ENCODE measurements at regions not wholly inside any gene's neighbourhood (a gene's known extent, or its start where the extent isn't known, plus 50 kb on each side); places are given as distances from the start of the nearest gene placed in this dataset.
"Not testable (repeated sequence)": the region's sequence is repeated elsewhere in the genome, so short reads cannot be mapped to it uniquely, and the experiment has no call there.

- H3K4me1 Mint-ChIP-seq = no peaks in the 10 kb centered on the region
- no peak overlapping the region for H3K27ac Mint-ChIP-seq
- DNase-seq (no peak), ATAC-seq (no peak)
- no peaks in the 10 kb centered on the region for H3K9me3 ChIP-seq (ENCODE audit: control insufficient read depth, low read length, poor library complexity, severe bottlenecking)
- peaks cover 20% of the 10 kb centered on the region for H3K27me3 Mint-ChIP-seq
- H3K36me3 Mint-ChIP-seq (ENCODE audit: low read depth) = no peaks in the 10 kb centered on the region
- no peak overlapping the region for H3K4me3 Mint-ChIP-seq
Observed at GRCh38 chr16:19980632-19981265, 92.9 kb downstream of the GPR139 start.

GRCh38 chr16:19979638-19980037, 94.1 kb downstream of the GPR139 start:
- H3K9me3 ChIP-seq (ENCODE audit: control insufficient read depth, low read length, poor library complexity, severe bottlenecking) = no peaks in the 10 kb centered on the region
- no peak for DNase-seq
- no peaks in the 10 kb centered on the region for H3K4me1 Mint-ChIP-seq
- no peaks in the 10 kb centered on the region for H3K36me3 Mint-ChIP-seq (ENCODE audit: low read depth)
- no peak overlapping the region for H3K4me3 Mint-ChIP-seq
- peaks cover 20% of the 10 kb centered on the region for H3K27me3 Mint-ChIP-seq
- no peak overlapping the region for H3K27ac Mint-ChIP-seq
- ATAC-seq = no peak

GRCh38 chr16:19974607-19975006, 90.0 kb upstream of the GPRC5B start:
- H3K9me3 ChIP-seq (ENCODE audit: control insufficient read depth, low read length, poor library complexity, severe bottlenecking) = no peaks in the 10 kb centered on the region
- ATAC-seq (no peak), DNase-seq (no peak)
- Mint-ChIP-seq H3K36me3 (ENCODE audit: low read depth) (no peaks in the 10 kb centered on the region), H3K27me3 (peaks cover 26% of the 10 kb centered on the region), H3K4me3 (no peak overlapping the region), H3K27ac (no peak overlapping the region), H3K4me1 (no peaks in the 10 kb centered on the region)

GRCh38 chr16:19972111-19972510, 87.5 kb upstream of the GPRC5B start:
- H3K27ac Mint-ChIP-seq = no peak overlapping the region
- peaks cover 19% of the 10 kb centered on the region for H3K27me3 Mint-ChIP-seq
- no peaks in the 10 kb centered on the region for H3K9me3 ChIP-seq (ENCODE audit: control insufficient read depth, low read length, poor library complexity, severe bottlenecking)
- no peaks in the 10 kb centered on the region for H3K36me3 Mint-ChIP-seq (ENCODE audit: low read depth)
- ATAC-seq = no peak
- no peaks in the 10 kb centered on the region for H3K4me1 Mint-ChIP-seq
- no peak for DNase-seq
- no peak overlapping the region for H3K4me3 Mint-ChIP-seq

- no peaks in the 10 kb centered on the region for H3K4me1 Mint-ChIP-seq
- no peaks in the 10 kb centered on the region for H3K9me3 ChIP-seq (ENCODE audit: control insufficient read depth, low read length, poor library complexity, severe bottlenecking)
- no peak overlapping the region for H3K27ac Mint-ChIP-seq
- peaks cover 27% of the 10 kb centered on the region for H3K27me3 Mint-ChIP-seq
- H3K36me3 Mint-ChIP-seq (ENCODE audit: low read depth) = no peaks in the 10 kb centered on the region
- ATAC-seq (no peak), DNase-seq (no peak)
- H3K4me3 Mint-ChIP-seq = no peak overlapping the region
Observed at GRCh38 chr16:19968891-19969683, 84.4 kb upstream of the GPRC5B start.

- H3K27me3 Mint-ChIP-seq = peaks cover 27% of the 10 kb centered on the region
- no peaks in the 10 kb centered on the region for H3K4me1 Mint-ChIP-seq
- no peak for ATAC-seq
- no peak for DNase-seq
- no peak overlapping the region for H3K27ac Mint-ChIP-seq
- H3K9me3 ChIP-seq (ENCODE audit: control insufficient read depth, low read length, poor library complexity, severe bottlenecking) = no peaks in the 10 kb centered on the region
- H3K4me3 Mint-ChIP-seq = no peak overlapping the region
- no peaks in the 10 kb centered on the region for H3K36me3 Mint-ChIP-seq (ENCODE audit: low read depth)
Observed at GRCh38 chr16:19967963-19968362, 83.3 kb upstream of the GPRC5B start.

GRCh38 chr16:19967561-19967960, 82.9 kb upstream of the GPRC5B start:
- Mint-ChIP-seq H3K4me3 (no peak overlapping the region), H3K36me3 (ENCODE audit: low read depth) (no peaks in the 10 kb centered on the region), H3K4me1 (no peaks in the 10 kb centered on the region), H3K27me3 (peaks cover 27% of the 10 kb centered on the region), H3K27ac (no peak overlapping the region)
- ATAC-seq (no peak), DNase-seq (no peak)
- no peaks in the 10 kb centered on the region for H3K9me3 ChIP-seq (ENCODE audit: control insufficient read depth, low read length, poor library complexity, severe bottlenecking)

GRCh38 chr16:19963301-19963700, 78.7 kb upstream of the GPRC5B start:
- H3K4me1 Mint-ChIP-seq = no peaks in the 10 kb centered on the region
- no peak for DNase-seq

GRCh38 chr16:19960183-19960582, 75.5 kb upstream of the GPRC5B start:
- Mint-ChIP-seq H3K4me3 (no peak overlapping the region), H3K27ac (no peak overlapping the region), H3K27me3 (peaks cover 24% of the 10 kb centered on the region), H3K4me1 (no peaks in the 10 kb centered on the region), H3K36me3 (ENCODE audit: low read depth) (no peaks in the 10 kb centered on the region)
- no peaks in the 10 kb centered on the region for H3K9me3 ChIP-seq (ENCODE audit: control insufficient read depth, low read length, poor library complexity, severe bottlenecking)
- no peak for ATAC-seq
- no peak for DNase-seq

More at GRCh38 chr16:19963301-19963700, 78.7 kb upstream of the GPRC5B start:
- Mint-ChIP-seq H3K27ac (no peak overlapping the region), H3K4me3 (no peak overlapping the region), H3K27me3 (peaks cover 31% of the 10 kb centered on the region), H3K36me3 (ENCODE audit: low read depth) (no peaks in the 10 kb centered on the region)
- no peak for ATAC-seq
- no peaks in the 10 kb centered on the region for H3K9me3 ChIP-seq (ENCODE audit: control insufficient read depth, low read length, poor library complexity, severe bottlenecking)

GRCh38 chr16:19959736-19960135, 75.1 kb upstream of the GPRC5B start:
- H3K27me3 Mint-ChIP-seq = peaks cover 26% of the 10 kb centered on the region
- H3K4me3 Mint-ChIP-seq = no peak overlapping the region
- H3K27ac Mint-ChIP-seq = no peak overlapping the region
- no peaks in the 10 kb centered on the region for H3K9me3 ChIP-seq (ENCODE audit: control insufficient read depth, low read length, poor library complexity, severe bottlenecking)
- H3K4me1 Mint-ChIP-seq = no peaks in the 10 kb centered on the region
- no peaks in the 10 kb centered on the region for H3K36me3 Mint-ChIP-seq (ENCODE audit: low read depth)
- DNase-seq = no peak
- no peak for ATAC-seq

- not testable (repeated sequence) for H3K9me3 ChIP-seq (ENCODE audit: control insufficient read depth, low read length, poor library complexity, severe bottlenecking); H3K36me3 Mint-ChIP-seq (ENCODE audit: low read depth); H3K27ac Mint-ChIP-seq; DNase-seq; H3K4me1 Mint-ChIP-seq; H3K4me3 Mint-ChIP-seq; ATAC-seq
- H3K27me3 Mint-ChIP-seq = peaks cover 33% of the 10 kb centered on the region
Observed at GRCh38 chr16:19955896-19956295, 71.2 kb upstream of the GPRC5B start.

- peaks cover 26% of the 10 kb centered on the region for H3K27me3 Mint-ChIP-seq
- not testable (repeated sequence) for H3K4me1 Mint-ChIP-seq; ATAC-seq; DNase-seq; H3K4me3 Mint-ChIP-seq; H3K27ac Mint-ChIP-seq; H3K9me3 ChIP-seq (ENCODE audit: control insufficient read depth, low read length, poor library complexity, severe bottlenecking); H3K36me3 Mint-ChIP-seq (ENCODE audit: low read depth)
Observed at GRCh38 chr16:19955084-19955483, 70.4 kb upstream of the GPRC5B start.

GRCh38 chr16:19948186-19949104, 63.8 kb upstream of the GPRC5B start:
- ATAC-seq (no peak), DNase-seq (no peak)
- H3K9me3 ChIP-seq (ENCODE audit: control insufficient read depth, low read length, poor library complexity, severe bottlenecking) = no peaks in the 10 kb centered on the region
- Mint-ChIP-seq H3K27me3 (peaks cover 53% of the 10 kb centered on the region), H3K36me3 (ENCODE audit: low read depth) (peaks cover 2% of the 10 kb centered on the region), H3K27ac (no peak overlapping the region), H3K4me1 (no peaks in the 10 kb centered on the region), H3K4me3 (no peak overlapping the region)

Measured in T-helper 17 cell (primary cell).